BLaER1 treated with 17β-estradiol and CSF1 and Interleukin-3, amounts not matched to agents 10 nM and 100 nM (cell line): ENCODE measurements at regions not wholly inside any gene's neighbourhood (a gene's known extent, or its start where the extent isn't known, plus 50 kb on each side); places are given as distances from the start of the nearest gene placed in this dataset.

Experiments used
- H3K27ac ChIP-seq, 11 experiments: shearing (Covaris generic); formaldehyde crosslinking; 2 replicates each; pipeline ENCODE4 v1.8.1; 2022
- H3K27me3 ChIP-seq, 11 experiments: shearing (Covaris generic); formaldehyde crosslinking; 2 replicates each; pipeline ENCODE4 v1.8.1; 2022
- H3K36me3 ChIP-seq, 11 experiments: shearing (Covaris generic); formaldehyde crosslinking; 2 replicates each; pipeline ENCODE4 v1.8.1; 2022
- H3K4me1 ChIP-seq, 10 experiments: shearing (Covaris generic); formaldehyde crosslinking; 2 replicates each; pipeline ENCODE4 v1.8.1; 2022
- H3K4me2 ChIP-seq, 11 experiments: shearing (Covaris generic); formaldehyde crosslinking; 2 replicates each; pipeline ENCODE4 v1.8.1; 2022
- H3K4me3 ChIP-seq, 10 experiments: shearing (Covaris generic); formaldehyde crosslinking; 2 replicates each; pipeline ENCODE4 v1.8.1; 2022
- H3K9ac ChIP-seq, 11 experiments: shearing (Covaris generic); formaldehyde crosslinking; 2 replicates each; pipeline ENCODE4 v1.8.1; 2022
- H3K9me3 ChIP-seq, 11 experiments: shearing (Covaris generic); formaldehyde crosslinking; replicated peaks in 1 of 11; 2 replicates each; pipeline ENCODE4 v1.8.1; 2022
- H4K20me1 ChIP-seq, 11 experiments: shearing (Covaris generic); formaldehyde crosslinking; 2 replicates each; pipeline ENCODE4 v1.8.1; 2022
- Cebpa-rat ChIP-seq, 11 experiments: shearing (Covaris generic); IDR thresholded peaks; 2 replicates each; pipeline ENCODE4 v1.8.1; 2022

DNA sequence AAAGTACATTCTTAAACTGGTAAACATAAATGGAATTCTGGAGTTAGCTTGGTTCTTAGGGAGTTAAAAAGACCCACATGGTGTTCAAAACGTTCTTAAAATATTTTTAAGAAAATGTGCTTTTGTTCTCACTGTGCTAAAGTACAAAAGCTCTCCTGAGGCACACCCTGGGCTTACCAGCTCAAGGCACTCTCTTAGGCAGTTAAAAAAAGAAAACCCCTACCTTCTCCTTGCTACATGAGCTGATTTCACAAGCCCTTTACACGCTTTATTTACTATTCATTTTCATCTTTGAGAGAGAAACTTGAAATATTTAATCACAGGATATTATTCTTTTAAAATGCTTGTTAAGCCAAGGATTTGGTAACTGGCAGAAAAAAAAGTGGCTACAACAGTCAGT, 723.3 kb upstream of the GRAMD2B start:
- Histone ChIP-seq H3K4me1 (no peaks in the 10 kb centered on the region), H3K9me3 (peaks cover 0 to 13% (median 10%) of the 10 kb centered on the region in 11 experiments; a peak in 13 of 22 replicates), H3K36me3 (no peaks in the 10 kb centered on the region), H3K9ac (no peak overlapping the region), H3K27me3 (no peaks in the 10 kb centered on the region), H3K4me3 (no peak overlapping the region), H3K4me2 (no peak overlapping the region), H3K27ac (no peak overlapping the region), H4K20me1 (no peaks in the 10 kb centered on the region)
- no peak for TF ChIP-seq Cebpa-rat (IDR thresholded peaks at IDR 0.05)

DNA sequence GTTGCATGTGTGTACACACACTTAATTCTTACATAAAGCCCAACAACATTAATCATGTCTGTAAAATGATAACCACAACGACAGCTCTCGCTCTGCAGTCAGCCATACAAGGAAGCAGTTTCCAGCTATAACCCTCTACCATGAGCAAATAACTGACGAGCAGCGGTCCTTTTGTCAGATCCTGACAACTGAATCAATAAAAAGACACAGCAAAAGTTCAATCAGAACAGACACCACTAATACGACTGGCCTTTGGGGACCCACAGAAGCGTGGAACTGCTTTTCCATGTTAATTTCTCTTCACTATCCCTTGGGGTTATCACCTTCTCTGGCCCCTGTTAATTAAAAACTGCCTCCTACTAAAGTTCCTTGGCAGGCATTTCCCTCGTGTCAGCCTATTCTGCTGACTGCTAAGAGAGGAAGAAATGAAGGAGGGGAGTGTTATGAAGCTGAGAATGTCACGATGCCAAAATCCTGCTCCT, 722.8 kb upstream of the GRAMD2B start:
- no peak overlapping the region for H3K4me2 ChIP-seq

DNA sequence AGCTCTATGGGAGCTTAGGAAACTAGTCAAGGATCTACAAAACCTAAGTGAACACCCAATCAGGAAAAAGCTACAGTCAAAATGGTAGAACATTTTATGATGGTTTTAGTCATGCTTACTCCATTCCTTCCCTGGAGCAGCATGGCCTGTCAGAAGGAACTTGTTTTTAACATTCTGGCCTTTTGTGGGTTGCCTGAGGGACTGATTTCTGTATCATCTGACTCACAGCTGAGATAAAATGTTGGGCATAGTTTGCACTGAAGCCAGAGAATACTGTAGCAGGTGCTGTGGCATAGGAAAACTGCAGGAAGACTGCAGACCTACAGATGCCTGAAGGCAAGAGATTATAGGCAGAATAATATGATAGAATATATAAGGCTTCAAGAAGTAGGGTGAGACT, 719.6 kb upstream of the GRAMD2B start:
- H3K4me3 ChIP-seq = no peak overlapping the region
- no peak overlapping the region for H3K27ac ChIP-seq

More for the DNA sequence above, 722.8 kb upstream of the GRAMD2B start:
- Histone ChIP-seq H3K27ac (no peak overlapping the region), H3K4me3 (no peak overlapping the region), H3K27me3 (no peaks in the 10 kb centered on the region), H3K9me3 (peaks cover 0 to 13% (median 12%) of the 10 kb centered on the region in 11 experiments; a peak in 13 of 22 replicates), H4K20me1 (no peaks in the 10 kb centered on the region), H3K36me3 (no peaks in the 10 kb centered on the region), H3K9ac (no peak overlapping the region), H3K4me1 (no peaks in the 10 kb centered on the region)
- no peak for TF ChIP-seq Cebpa-rat (IDR thresholded peaks at IDR 0.05)

DNA sequence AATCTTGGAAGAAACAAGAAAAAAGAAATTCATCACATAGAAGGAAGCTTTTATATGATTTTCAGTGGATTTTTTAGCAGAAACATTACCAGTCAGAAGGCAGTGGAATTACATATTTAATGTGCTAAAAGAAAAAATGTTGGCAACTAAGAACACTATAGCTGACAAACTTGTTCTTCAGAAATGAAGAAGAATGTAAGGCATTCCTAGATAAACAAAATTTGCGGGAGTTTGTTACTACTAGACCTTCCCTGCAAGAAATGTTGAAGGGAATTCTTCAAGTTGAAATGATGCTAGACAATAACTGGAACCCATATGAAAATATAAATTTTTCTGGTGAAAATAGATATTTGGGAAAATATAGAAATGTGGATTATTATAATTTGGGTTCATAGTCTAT, 718.3 kb upstream of the GRAMD2B start:
- H3K9me3 ChIP-seq = peaks cover 0 to 13% (median 12%) of the 10 kb centered on the region in 11 experiments; a peak in 13 of 22 replicates
- no peaks in the 10 kb centered on the region for H4K20me1 ChIP-seq
- no peak overlapping the region for H3K9ac ChIP-seq
- H3K4me2 ChIP-seq = no peak overlapping the region
- H3K27ac ChIP-seq = no peak overlapping the region
- no peaks in the 10 kb centered on the region for H3K27me3 ChIP-seq
- no peak overlapping the region for H3K4me3 ChIP-seq
- no peaks in the 10 kb centered on the region for H3K4me1 ChIP-seq
- no peaks in the 10 kb centered on the region for H3K36me3 ChIP-seq
- no peak for TF ChIP-seq Cebpa-rat (IDR thresholded peaks at IDR 0.05)

More for the DNA sequence above, 719.6 kb upstream of the GRAMD2B start:
- no peaks in the 10 kb centered on the region for H3K4me1 ChIP-seq
- no peaks in the 10 kb centered on the region for H4K20me1 ChIP-seq
- no peaks in the 10 kb centered on the region for H3K36me3 ChIP-seq
- H3K9ac ChIP-seq = no peak overlapping the region
- no peak overlapping the region for H3K4me2 ChIP-seq
- TF ChIP-seq Cebpa-rat (IDR thresholded peaks at IDR 0.05) = no peak
- H3K27me3 ChIP-seq = no peaks in the 10 kb centered on the region
- H3K9me3 ChIP-seq = peaks cover 0 to 13% (median 12%) of the 10 kb centered on the region in 11 experiments; a peak in 13 of 22 replicates

DNA sequence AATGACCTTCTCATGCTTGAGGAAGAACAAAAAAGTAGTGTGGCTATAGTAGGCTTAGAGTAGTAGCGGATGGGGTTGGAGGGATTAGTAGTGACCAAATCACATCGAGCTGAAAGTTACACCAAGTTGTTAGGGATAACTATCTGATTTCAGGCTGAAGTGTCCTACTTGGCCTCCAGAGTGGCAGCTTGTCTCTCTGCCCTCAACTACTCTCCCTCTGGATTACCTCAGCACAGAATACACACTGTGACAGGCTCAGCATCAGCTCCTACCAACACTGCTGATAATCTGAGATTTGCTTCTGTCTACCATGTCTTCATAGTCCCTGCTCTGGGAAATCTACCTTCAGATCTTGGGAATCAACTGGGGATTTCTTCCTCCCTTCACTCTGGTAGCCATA, 714.6 kb upstream of the GRAMD2B start:
- Histone ChIP-seq H3K27ac (no peak overlapping the region), H3K4me2 (no peak overlapping the region), H3K36me3 (no peaks in the 10 kb centered on the region), H3K4me3 (no peak overlapping the region), H3K9ac (no peak overlapping the region), H3K4me1 (no peaks in the 10 kb centered on the region), H3K27me3 (no peaks in the 10 kb centered on the region), H3K9me3 (peaks cover 0 to 13% (median 11%) of the 10 kb centered on the region in 11 experiments; a peak in 13 of 22 replicates), H4K20me1 (no peaks in the 10 kb centered on the region)
- no peak for TF ChIP-seq Cebpa-rat (IDR thresholded peaks at IDR 0.05)

DNA sequence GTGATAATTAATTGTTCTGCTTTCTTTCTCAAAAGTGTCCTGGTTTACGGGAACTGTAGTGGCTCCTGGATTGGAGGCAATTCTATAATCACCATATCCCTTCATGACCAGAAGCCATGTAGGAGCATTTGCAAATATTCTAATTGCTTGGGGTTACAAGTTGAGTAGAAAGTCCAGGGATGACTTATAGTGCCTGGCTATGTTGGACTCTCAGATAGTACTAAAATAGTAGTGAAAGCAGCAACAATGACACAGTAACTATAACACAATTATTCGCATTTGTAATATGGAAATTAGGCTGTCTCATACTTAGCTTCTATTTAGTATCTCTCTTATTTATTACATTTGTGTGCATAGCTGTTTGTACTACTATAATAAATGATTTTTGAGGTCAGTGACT, 712.5 kb upstream of the GRAMD2B start:
- no peak overlapping the region for H3K4me3 ChIP-seq
- no peaks in the 10 kb centered on the region for H3K36me3 ChIP-seq
- no peak overlapping the region for H3K4me2 ChIP-seq
- no peaks in the 10 kb centered on the region for H3K4me1 ChIP-seq
- no peak for TF ChIP-seq Cebpa-rat (IDR thresholded peaks at IDR 0.05)
- H3K9ac ChIP-seq = no peak overlapping the region
- no peaks in the 10 kb centered on the region for H3K9me3 ChIP-seq
- H3K27ac ChIP-seq = no peak overlapping the region
- H4K20me1 ChIP-seq = no peaks in the 10 kb centered on the region
- H3K27me3 ChIP-seq = no peaks in the 10 kb centered on the region

DNA sequence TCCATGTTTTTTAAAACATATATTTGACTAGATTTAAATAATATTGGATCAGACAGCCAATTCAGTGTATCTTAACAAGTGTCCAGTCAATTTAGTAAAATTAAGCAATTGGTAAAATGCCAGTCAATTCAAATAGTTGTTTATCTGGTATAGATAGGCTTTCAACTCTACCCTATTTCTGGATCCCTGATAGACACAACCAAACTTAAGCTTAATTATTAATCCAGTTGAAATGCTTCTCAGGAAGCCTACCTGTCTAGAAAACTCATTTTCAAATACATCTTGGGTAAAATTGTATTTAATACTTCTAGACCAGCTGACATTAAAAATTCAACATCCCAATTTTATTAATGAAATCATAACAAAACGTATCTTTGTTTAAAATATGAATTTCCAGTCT, 710.8 kb upstream of the GRAMD2B start:
- no peaks in the 10 kb centered on the region for H3K9me3 ChIP-seq
- H3K36me3 ChIP-seq = no peaks in the 10 kb centered on the region
- H4K20me1 ChIP-seq = no peaks in the 10 kb centered on the region
- H3K4me2 ChIP-seq = no peak overlapping the region
- H3K4me1 ChIP-seq = no peaks in the 10 kb centered on the region
- H3K27me3 ChIP-seq = no peaks in the 10 kb centered on the region
- no peak overlapping the region for H3K27ac ChIP-seq
- H3K4me3 ChIP-seq = no peak overlapping the region
- TF ChIP-seq Cebpa-rat (IDR thresholded peaks at IDR 0.05) = no peak
- H3K9ac ChIP-seq = no peak overlapping the region

DNA sequence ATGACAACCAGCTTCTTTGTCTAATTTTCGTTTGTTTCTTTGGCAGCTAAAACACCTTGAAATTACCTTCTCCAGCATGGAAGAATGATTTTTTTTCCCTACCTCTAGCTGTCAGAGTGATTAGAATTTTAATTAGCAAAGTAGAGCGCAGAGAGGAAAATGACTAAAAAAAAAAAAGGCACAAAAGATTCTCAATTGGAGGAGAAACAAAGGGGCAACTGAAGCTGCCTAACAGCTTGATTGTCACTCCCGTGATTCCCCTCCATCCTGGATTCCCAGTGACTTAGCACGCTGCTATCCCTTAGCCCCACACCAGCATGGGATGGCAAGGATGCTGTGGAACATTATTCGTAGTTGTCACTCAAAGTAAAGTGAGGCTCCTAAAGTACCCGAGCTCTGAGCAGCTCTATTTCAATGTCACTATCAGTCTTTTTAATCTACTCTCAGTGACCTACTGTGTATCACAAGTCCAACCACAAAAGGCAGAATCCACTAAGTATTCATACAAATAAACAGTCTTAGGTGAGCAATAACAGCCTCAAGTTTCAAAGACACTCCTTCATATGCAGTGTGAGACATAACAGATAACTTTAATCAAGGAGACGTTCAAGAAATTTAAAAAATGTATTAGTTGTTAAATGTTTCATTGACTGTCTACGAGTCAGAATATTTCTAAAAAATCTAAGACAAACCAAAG, 710.0 kb upstream of the GRAMD2B start:
- H3K27me3 ChIP-seq = no peaks in the 10 kb centered on the region
- no peak overlapping the region for H3K4me3 ChIP-seq
- H4K20me1 ChIP-seq = no peaks in the 10 kb centered on the region
- no peaks in the 10 kb centered on the region for H3K9me3 ChIP-seq
- H3K27ac ChIP-seq = no peak overlapping the region
- no peak overlapping the region for H3K9ac ChIP-seq
- no peaks in the 10 kb centered on the region for H3K36me3 ChIP-seq
- H3K4me2 ChIP-seq = no peak overlapping the region
- H3K4me1 ChIP-seq = no peaks in the 10 kb centered on the region
- TF ChIP-seq Cebpa-rat (IDR thresholded peaks at IDR 0.05) = no peak

DNA sequence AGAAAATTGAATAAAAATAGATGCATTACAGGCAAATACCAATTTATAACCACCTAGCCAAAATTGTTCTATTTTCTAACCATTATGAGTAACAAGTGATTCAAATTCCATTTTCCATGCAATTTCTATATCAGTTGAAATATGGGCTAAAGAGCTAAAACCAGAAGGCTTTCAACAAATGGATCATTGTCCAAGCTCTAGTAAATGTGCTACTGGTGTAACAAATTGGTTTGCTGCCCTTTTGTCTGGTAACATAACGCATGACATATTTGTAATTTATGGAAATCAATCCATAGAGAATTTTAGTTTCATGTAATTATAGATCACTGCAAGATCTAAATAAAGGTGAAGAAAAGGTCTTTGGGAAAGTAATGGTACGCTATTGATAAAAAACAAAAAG, 708.0 kb upstream of the GRAMD2B start:
- no peak for TF ChIP-seq Cebpa-rat (IDR thresholded peaks at IDR 0.05)
- Histone ChIP-seq H3K27me3 (no peaks in the 10 kb centered on the region), H3K27ac (no peak overlapping the region)

DNA sequence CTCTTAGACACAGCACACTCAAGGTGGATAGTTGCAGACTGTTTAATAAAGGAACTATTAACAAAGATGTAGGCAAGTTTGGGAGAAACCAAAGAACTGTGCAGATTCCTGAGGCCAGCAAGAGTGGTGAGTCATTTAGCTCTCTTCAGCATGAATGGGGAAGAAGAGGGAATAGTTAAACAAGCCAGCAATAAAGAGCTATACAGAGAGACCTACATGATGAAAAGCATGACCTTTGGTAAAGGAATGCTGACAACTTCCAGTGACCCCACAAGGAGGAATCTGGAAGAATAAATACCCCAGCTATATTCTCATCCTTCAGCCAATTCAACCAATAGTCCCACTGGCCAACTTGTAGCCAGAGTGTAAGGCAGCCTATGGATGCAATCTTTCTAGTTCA, 706.0 kb upstream of the GRAMD2B start:
- no peak for TF ChIP-seq Cebpa-rat (IDR thresholded peaks at IDR 0.05)
- no peaks in the 10 kb centered on the region for H3K9me3 ChIP-seq
- H3K27ac ChIP-seq = no peak overlapping the region
- no peak overlapping the region for H3K4me3 ChIP-seq
- H3K27me3 ChIP-seq = no peaks in the 10 kb centered on the region
- H4K20me1 ChIP-seq = no peaks in the 10 kb centered on the region
- no peak overlapping the region for H3K9ac ChIP-seq
- no peaks in the 10 kb centered on the region for H3K36me3 ChIP-seq
- H3K4me2 ChIP-seq = no peak overlapping the region
- H3K4me1 ChIP-seq = no peaks in the 10 kb centered on the region

More for the DNA sequence above, 708.0 kb upstream of the GRAMD2B start:
- Histone ChIP-seq H3K4me3 (no peak overlapping the region), H4K20me1 (no peaks in the 10 kb centered on the region), H3K9ac (no peak overlapping the region), H3K36me3 (no peaks in the 10 kb centered on the region), H3K4me1 (no peaks in the 10 kb centered on the region), H3K4me2 (no peak overlapping the region), H3K9me3 (no peaks in the 10 kb centered on the region)
